ELF-1 (cell line): ENCODE measurements at regions not wholly inside any gene's neighbourhood (a gene's known extent, or its start where the extent isn't known, plus 50 kb on each side); places are given as distances from the start of the nearest gene placed in this dataset.
A peak's percentile ranks its signal among the peaks of the same experiment; 100 is the strongest.

ENCODE experiments used
- DNase-seq: peaks from one replicate; pipeline ENCODE4 v3.0.0-alpha.2; 2016; ENCODE audit warnings: low read depth, low spot score

DNA sequence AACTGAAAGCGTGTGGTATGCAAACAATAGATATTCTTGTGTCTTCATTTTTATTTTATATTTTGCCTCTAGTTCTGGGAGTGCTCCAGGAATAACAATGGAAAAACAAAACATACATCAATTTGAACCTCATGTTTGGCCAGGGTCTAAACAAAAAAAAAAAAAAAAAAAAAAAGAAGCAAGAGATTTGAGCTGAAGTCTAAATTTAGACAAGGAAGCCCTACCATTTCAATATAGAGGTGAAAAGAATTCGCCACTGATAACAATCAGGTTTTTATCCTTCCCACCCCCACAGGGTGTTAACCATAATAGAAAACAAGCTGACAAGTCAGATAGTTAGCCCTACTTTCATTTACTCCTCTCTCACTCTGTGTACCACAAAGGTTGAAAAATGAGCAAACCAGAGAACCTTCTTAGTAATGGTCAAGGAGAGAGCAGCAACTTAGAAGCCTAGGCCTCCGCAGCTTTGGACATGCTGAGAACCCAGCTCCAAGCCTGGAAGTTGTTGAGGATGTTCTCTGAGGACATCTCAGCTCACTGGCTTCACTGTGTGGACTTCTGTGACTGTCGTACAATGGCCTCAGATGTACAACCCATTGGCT, 118.2 kb upstream of the HMHB1 start:
- DNase-seq: no peak

- no peak for DNase-seq
Observed at GRCh38 chr5:143692342-143692741, 119.6 kb upstream of the HMHB1 start.

DNA sequence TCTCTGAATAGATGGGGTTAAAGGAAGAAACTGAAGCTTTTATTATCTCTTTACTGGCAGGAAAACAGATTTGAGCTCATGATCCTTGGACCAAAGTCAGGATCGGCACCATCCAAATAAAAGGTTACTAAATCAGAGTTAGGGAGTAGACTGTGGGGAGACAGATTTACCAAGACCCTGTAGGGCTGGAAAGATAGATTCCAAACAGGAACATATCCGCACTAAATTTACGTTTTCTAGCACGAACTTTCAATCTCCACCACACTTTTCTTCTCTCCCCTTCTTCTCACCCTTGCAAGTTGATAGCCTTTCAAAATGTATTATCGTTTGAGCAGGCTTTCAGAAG, 120.0 kb upstream of the HMHB1 start:
- DNase-seq: no peak

GRCh38 chr5:143691287-143691944, 120.5 kb upstream of the HMHB1 start:
- no peak for DNase-seq

GRCh38 chr5:143687604-143688003, 124.4 kb upstream of the HMHB1 start:
- DNase-seq: no peak

DNA sequence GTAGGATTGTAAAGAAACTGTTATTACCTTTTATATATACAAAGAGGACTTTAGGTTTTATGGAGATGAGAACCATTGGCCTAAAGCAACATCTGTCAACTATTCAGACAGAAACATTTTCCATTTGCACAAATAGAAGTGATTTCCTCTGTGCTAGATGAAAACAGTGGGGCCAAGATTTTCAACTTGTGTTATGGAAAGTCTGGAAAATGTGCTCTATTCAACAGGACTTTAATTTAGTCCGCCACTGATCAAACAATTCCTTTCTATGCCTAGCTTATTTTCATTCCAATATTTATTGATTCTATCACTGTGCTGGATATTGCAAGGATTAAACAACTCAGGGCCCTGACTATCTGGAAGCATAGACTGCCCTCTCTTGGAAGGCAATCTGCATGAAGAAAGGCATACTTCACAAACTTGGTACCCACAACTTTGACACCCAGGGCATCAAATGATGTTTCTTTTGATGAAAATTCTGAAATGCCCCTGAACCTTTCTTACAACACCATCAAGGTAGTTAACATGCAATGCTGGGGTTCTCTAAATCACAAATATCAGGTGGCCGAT, 126.6 kb upstream of the HMHB1 start:
- no peak for DNase-seq

- DNase-seq: no peak
Observed at GRCh38 chr5:143683459-143683858, 128.5 kb upstream of the HMHB1 start.

DNA sequence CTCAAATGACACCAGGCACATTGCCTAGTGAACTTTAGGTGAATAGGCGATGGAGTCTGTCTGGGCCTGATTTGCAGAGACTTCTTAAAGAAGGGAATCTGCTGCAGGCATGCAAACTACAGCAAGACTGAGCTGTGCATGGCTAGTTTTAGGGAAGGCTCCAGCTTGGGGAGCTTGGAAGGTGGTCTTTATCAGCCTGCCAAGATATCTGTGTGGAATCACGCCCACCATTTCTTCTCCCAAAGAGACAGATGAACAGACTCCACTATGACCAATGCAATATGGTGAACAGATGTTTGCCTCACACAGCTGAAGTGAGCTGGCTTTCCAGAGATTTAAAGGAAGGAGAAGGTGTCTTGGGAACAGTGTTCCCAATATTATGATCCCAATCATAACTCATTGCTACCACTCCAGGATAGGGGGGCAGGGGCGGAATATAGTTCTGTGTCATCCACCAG, 129.0 kb upstream of the HMHB1 start:
- no peak for DNase-seq

DNA sequence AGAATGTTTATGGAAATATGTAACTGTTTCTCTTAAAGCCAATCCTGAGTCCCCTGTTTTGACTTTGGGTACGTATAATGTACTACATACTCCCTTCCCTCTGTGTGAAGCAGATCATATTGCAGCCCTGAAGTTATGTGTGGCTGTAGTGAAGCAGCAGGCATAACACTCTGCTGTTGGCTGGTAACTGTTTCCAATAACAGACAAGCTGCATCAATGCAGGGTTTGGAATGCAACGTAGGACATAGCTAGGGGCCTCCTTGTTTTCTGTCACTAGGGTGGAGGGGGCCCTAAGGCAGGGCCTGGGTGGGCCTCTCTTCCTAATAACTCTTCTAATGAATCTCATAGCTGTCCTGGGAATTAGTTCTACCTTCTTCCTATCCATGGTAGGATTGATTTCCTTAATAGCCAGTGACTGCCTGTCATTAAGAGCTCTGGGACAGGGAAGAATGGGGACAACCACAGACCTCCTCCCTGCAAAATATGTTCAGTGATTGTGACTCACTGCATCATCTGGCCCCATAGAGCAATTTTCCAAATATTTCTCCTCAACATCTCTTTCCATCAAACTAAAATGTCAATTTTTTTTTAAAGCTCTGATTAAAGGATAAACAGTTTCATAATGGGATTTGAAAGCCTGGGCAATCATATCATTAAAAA, 129.6 kb upstream of the HMHB1 start:
- no peak for DNase-seq

DNA sequence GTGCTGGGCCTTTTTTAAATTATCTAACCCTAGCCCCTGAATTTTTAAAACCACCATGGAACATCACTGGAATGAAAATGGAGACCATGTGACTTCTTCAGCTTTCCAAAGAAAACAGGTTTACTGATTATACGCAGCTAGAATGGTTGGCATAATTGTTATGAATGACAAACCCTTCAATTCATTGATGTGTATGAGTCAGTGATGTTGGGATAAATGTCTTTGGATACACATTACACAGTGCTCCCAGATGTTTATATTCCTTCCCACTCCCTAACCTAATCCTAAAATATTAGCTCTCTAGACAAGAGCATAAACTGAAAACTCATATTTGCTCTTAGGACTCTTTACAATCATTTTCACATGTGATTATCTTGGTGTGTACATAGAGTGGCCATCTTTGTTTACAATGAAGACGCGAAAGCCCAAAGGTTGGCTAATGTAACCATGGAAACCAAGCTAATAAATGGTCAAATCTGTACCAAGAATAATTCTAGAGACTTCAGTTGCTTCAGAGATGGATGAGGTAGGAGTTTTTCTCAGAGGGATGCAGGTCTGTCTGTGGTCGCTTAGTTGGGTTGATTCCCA, 131.2 kb upstream of the HMHB1 start:
- no peak for DNase-seq

- no peak for DNase-seq
Observed at GRCh38 chr5:143679777-143680176, 132.2 kb upstream of the HMHB1 start.

- DNase-seq: no peak
Observed at GRCh38 chr5:143678148-143678905, 133.6 kb upstream of the HMHB1 start.

GRCh38 chr5:143677403-143677802, 134.6 kb upstream of the HMHB1 start:
- no peak for DNase-seq

- no peak for DNase-seq
Observed at GRCh38 chr5:143676802-143677201, 135.2 kb upstream of the HMHB1 start.

DNA sequence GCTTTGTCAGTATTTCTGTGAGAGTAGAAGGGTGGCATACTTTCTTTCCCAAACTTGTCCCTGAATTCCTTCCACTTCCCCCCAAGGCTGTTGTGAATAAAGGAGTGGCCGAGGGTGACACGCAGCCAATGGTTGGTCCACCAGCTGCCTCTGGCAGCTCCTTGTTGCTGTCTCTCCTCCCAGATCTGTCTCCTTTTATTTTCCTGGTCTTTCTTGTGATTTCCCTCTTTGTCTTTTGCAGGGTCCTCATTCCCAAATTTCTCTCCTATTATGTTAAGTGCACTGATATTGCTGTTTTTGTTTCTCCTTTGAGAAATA, 137.5 kb upstream of the HMHB1 start:
- DNase-seq: peak; percentile 30

GRCh38 chr5:143673676-143674468, 138.1 kb upstream of the HMHB1 start:
- DNase-seq: no peak

DNA sequence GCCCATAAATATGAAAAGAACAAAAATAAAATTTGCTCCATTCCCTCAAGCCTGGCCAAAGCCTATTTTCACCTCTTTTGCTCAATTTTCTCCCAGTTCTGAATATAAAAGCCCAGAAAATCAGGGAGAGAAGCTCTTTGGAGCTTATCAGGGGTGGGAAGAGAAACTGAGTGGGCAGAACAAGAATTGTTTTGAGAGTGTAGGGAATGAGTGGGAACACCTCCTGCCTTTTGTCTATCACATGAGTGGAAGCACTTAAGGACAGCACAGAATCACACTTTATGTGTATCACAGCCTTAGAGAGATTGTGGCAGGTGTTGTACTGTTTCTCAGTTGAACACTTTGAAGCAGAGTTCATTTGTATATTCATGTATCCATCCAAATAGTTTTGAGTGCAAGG, 139.2 kb upstream of the HMHB1 start:
- DNase-seq: no peak

DNA sequence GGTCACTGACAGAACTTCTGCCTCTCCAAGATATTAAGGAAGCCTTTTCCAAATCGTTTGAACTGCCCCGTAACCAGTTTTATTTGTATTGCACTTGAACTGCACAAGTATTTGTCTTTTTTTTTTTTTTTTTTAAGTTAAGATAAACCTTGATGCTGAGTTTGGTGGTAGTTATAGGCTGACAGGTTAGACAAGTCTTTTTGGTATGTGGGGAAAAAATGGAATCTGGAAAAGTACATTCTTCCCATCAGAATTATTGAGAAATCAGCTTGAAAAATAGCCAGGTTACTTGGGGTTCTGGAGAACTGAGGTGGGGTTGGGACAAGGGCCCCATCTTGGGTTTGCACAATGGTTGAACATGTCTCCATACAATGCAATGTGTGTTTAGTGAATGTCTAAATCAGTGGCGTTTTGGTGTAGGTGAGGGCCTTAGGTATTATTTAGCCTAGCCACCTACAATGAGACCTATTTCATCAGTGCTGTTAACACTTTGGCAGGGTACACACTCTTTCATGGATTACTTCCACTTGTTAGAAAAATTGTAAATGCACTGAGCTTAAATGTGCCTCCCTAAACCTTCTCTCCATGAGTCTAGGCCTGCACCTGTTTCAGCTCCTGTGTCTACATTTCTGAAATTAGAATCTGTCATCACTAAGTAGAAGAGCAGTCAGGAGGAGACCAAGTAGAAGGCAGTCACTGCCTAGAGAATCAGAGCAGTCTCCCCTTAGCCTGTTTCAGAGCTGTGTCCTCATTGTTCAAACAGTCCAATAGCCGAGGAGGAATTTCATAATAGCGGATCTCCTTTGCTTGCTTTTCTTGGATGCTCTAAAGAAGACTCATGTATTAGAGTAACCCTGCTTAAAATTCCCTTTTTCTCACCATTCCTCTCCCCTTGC, 140.0 kb upstream of the HMHB1 start:
- no peak for DNase-seq

GRCh38 chr5:143671021-143671420, 140.9 kb upstream of the HMHB1 start:
- no peak for DNase-seq

DNA sequence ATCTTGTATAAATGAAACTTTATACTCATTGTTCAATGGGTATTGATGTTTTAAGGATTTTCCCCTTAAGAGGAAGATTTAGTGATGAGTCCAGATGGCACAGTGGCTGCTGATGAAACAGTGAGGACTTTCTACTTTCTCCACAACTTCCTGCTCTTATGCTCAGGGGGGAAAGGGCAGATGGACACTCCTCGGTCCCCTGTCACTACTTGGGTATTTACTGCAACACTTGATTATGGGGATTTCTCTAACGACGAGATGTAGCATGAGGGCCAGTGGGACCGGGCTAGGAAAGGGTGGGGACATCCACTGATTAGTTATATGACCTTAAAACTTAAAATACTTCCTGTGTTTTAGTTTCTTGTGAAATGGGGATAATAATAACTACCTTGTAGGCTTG, 146.1 kb upstream of the HMHB1 start:
- no peak for DNase-seq
